GM12878 (cell line): ENCODE measurements at regions not wholly inside any gene's neighbourhood (a gene's known extent, or its start where the extent isn't known, plus 50 kb on each side); places are given as distances from the start of the nearest gene placed in this dataset.

Experiments
- ATAC-seq: fragments of 200-7000 bp; cut with Tn5 transposase; 3 replicates; pipeline ENCODE4 v1.9.1; 2020; ENCODE audit warnings: mild to moderate bottlenecking, moderate library complexity
- BruUV-seq: library from RNA; stranded (reverse); fragments of 400-500 nt; replicated peaks from 2 replicates; lab custom pipeline; 2021; lab: Mats Ljungman, UMichigan
- CTCF ChIA-PET: fragments of 300-600 bp; sonication (Branson Sonifier 250); formaldehyde crosslinking; extraction: SDS; loops from one replicate; lab custom pipeline; 2021; ENCODE audit warnings: inconsistent platforms; lab: Yijun Ruan, JAX
- POLR2A ChIA-PET: fragments of 350-600 bp; formaldehyde crosslinking; extraction: SDS; loops from one replicate; lab custom pipeline; 2021; ENCODE audit warnings: inconsistent platforms; lab: Charles Lee
- RAD21 ChIA-PET: fragments of 300-600 bp; sonication (Branson Sonifier 250); formaldehyde crosslinking; loops from one replicate; lab custom pipeline; 2023; ENCODE audit warnings: antibody characterized with exemption; ENCODE audit not compliant: unreplicated experiment; lab: Charles Lee
- SMC1A ChIA-PET: fragments of 300-600 bp; sonication (Branson Sonifier 250); formaldehyde crosslinking; loops from one replicate; lab custom pipeline; 2023; ENCODE audit not compliant: unreplicated experiment, uncharacterized antibody; lab: Charles Lee
- DNase-seq: peaks from one replicate; pipeline ENCODE4 v3.0.0-alpha.2; 2011; ENCODE audit warnings: low read depth, low spot score
- FAIRE-seq: peaks from 3 replicates; lab custom pipeline; 2011; peaks lifted over from hg19 to GRCh38; lab: Jason Lieb, UNC
- H2AFZ ChIP-seq: 2 replicates; pipeline ENCODE4 v1.6.0; 2011; ENCODE audit warnings: low read depth, low read length, control low read depth; ENCODE audit not compliant: control insufficient read depth
- H3K27ac ChIP-seq: 2 replicates; pipeline ENCODE4 v1.5.1; 2011; ENCODE audit warnings: control low read depth; ENCODE audit not compliant: control insufficient read depth, insufficient read depth
- H3K27me3 ChIP-seq, 2 experiments: replicated peaks in 1 of 2; 2 replicates each; pipeline versions ENCODE4 v1.6.0 to v1.6.1; 2011; ENCODE audit warnings: low read length in 1 of 2; ENCODE audit not compliant: control insufficient read depth in 2 of 2, insufficient read depth in 2 of 2
- H3K36me3 ChIP-seq, 2 experiments: 2 replicates each; pipeline ENCODE4 v1.5.1; 2011; ENCODE audit warnings: low read length in 1 of 2; ENCODE audit not compliant: control insufficient read depth in 2 of 2, insufficient read depth in 2 of 2
- H3K4me1 ChIP-seq: 2 replicates; pipeline ENCODE4 v1.6.1; 2011; ENCODE audit warnings: mild to moderate bottlenecking, low read length, moderate library complexity, mixed read lengths; ENCODE audit not compliant: control insufficient read depth, insufficient read depth
- H3K4me2 ChIP-seq: 2 replicates; pipeline ENCODE4 v1.6.0; 2011; ENCODE audit warnings: control low read depth; ENCODE audit not compliant: control insufficient read depth, insufficient read depth
- H3K4me3 ChIP-seq: fragments of 200-600 bp; sonication (generic); 2 replicates; pipeline ENCODE4 v1.5.1; 2016
- H3K79me2 ChIP-seq: 2 replicates; pipeline ENCODE4 v1.6.0; 2011; ENCODE audit warnings: low read length; ENCODE audit not compliant: control insufficient read depth, insufficient read depth
- H3K9ac ChIP-seq: 2 replicates; pipeline ENCODE4 v1.8.0; 2011; ENCODE audit warnings: low read length, control low read depth, mixed read lengths; ENCODE audit not compliant: control insufficient read depth, insufficient read depth
- H3K9me3 ChIP-seq: replicated peaks from 3 replicates; pipeline ENCODE4 v1.5.1; 2011; ENCODE audit warnings: mild to moderate bottlenecking, low read length; ENCODE audit not compliant: control insufficient read depth, insufficient read depth
- H4K20me1 ChIP-seq: 2 replicates; pipeline ENCODE4 v1.6.0; 2011; ENCODE audit not compliant: control insufficient read depth, insufficient read depth
- ASH2L ChIP-seq: fragments of 300-600, 200-600 bp; sonication (generic); IDR thresholded peaks from 2 replicates; pipeline ENCODE4 v1.6.1; 2017; ENCODE audit warnings: low read depth, mild to moderate bottlenecking, borderline replicate concordance
- ATF3 ChIP-seq: IDR thresholded peaks from 2 replicates; pipeline ENCODE4 v1.6.1; 2011; ENCODE audit warnings: low read depth, mild to moderate bottlenecking, low read length, moderate library complexity, borderline replicate concordance; ENCODE audit errors: extremely low read depth
- CHD4 ChIP-seq: fragments of 200-600 bp; sonication (generic); IDR thresholded peaks from 2 replicates; pipeline ENCODE4 v1.6.1; 2016; ENCODE audit warnings: mild to moderate bottlenecking
- FOS ChIP-seq: IDR thresholded peaks from 3 replicates; pipeline ENCODE4 v1.6.1; 2011; ENCODE audit warnings: borderline replicate concordance; ENCODE audit not compliant: insufficient read length; ENCODE audit errors: extremely low read depth
- NFYB ChIP-seq: IDR thresholded peaks from 2 replicates; pipeline ENCODE4 v1.6.1; 2011; ENCODE audit warnings: low read depth, mild to moderate bottlenecking, low read length, improper control_type of control experiment, moderate library complexity; ENCODE audit not compliant: insufficient read depth
- STAT1 ChIP-seq: fragments of 450-650 bp; conservative IDR thresholded peaks from 2 replicates; pipeline ENCODE4 v1.6.1; 2014; ENCODE audit warnings: antibody characterized with exemption, mild to moderate bottlenecking
- ZNF274 ChIP-seq: IDR thresholded peaks from one replicate; pipeline ENCODE4 v1.8.0; 2011; ENCODE audit not compliant: insufficient read length, insufficient read depth
- ZNF622 ChIP-seq: fragments of 450-650 bp; IDR thresholded peaks from 2 replicates; pipeline ENCODE4 v1.6.1; 2017; ENCODE audit warnings: mild to moderate bottlenecking, inconsistent platforms
- WGBS: methylation state at CpG from one replicate; pipeline ENCODE4 v1.1.6; 2016; ENCODE audit warnings: low lambda C conversion rate; ENCODE audit not compliant: insufficient replicate concordance, insufficient coverage; ENCODE audit errors: missing lambda C conversion rate; 5-methylcytosine and 5-hydroxymethylcytosine counted together
- in situ Hi-C: fragments of 300-500 bp; cut with MboI; formaldehyde crosslinking; loops from 9 replicates; pipeline ENCODE4 v1.14.3; 2018; ENCODE audit warnings: mixed read lengths
- intact Hi-C: fragments of 100-400 bp; cut with micrococcal nuclease; formaldehyde crosslinking; loops from one replicate; pipeline ENCODE4 v1.14.2; 2022; ENCODE audit not compliant: unreplicated experiment
- TF ChIP-seq, protein P1 (sequence below): IDR thresholded peaks from 2 replicates; pipeline ENCODE4 v1.6.1; 2011; ENCODE audit warnings: low read depth, low read length, improper control_type of control experiment, borderline replicate concordance
- TF ChIP-seq, protein P2 (sequence below): IDR thresholded peaks from 2 replicates; pipeline ENCODE4 v1.6.1; 2012; ENCODE audit warnings: mild to moderate bottlenecking, low read depth, low read length

- Histone ChIP-seq H3K27me3 (no peaks in the 10 kb centered on the region; a peak in 1 of 4 replicates), H3K79me2 (no peaks in the 10 kb centered on the region), H3K9ac (no peak overlapping the region), H3K4me3 (no peak overlapping the region), H4K20me1 (no peaks in the 10 kb centered on the region), H3K36me3 (no peaks in the 10 kb centered on the region), H3K9me3 (no peaks in the 10 kb centered on the region; the same call in 2 of the 3 replicates), H3K27ac (no peak overlapping the region), H2AFZ (no peak overlapping the region), H3K4me1 (peaks cover 18% of the 10 kb centered on the region), H3K4me2 (no peak overlapping the region)
- DNase-seq, result no peak
- RAD21 ChIA-PET, result interaction anchor here (0.6 to 1.3 kb wide), 3 partner anchors 8 to 110 kb away, joined by 3 to 6 read pairs (median 4); no protein-coding TSS in a partner anchor
- intact Hi-C loops, result no loop called here
- no peak for FAIRE-seq
- SMC1A ChIA-PET, result interaction anchor here (0.8 to 2.1 kb wide), 2 partner anchors 10 to 58 kb away, joined by 3 to 6 read pairs; no protein-coding TSS in a partner anchor
- WGBS, result 72% methylated on average over 5 of the region's 5 CpGs
- CTCF ChIA-PET, result interaction anchor here (1.0 kb wide), 1 partner anchor 60 kb away, joined by 3 read pairs; no protein-coding TSS in a partner anchor
- in situ Hi-C loops, result loop anchor here (5.0 kb wide), 1 partner anchor 105 kb away; the partner anchor contains the start of gene ARRDC3
- TF ChIP-seq, protein P1, sequence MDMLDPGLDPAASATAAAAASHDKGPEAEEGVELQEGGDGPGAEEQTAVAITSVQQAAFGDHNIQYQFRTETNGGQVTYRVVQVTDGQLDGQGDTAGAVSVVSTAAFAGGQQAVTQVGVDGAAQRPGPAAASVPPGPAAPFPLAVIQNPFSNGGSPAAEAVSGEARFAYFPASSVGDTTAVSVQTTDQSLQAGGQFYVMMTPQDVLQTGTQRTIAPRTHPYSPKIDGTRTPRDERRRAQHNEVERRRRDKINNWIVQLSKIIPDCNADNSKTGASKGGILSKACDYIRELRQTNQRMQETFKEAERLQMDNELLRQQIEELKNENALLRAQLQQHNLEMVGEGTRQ, result no peak
- ATAC-seq, result no peak
- no TSS peak for BruUV-seq
- POLR2A ChIA-PET, result interaction anchor here (0.6 to 1.1 kb wide), 3 partner anchors 104 to 870 kb away, joined by 3 to 4 read pairs (median 3); no protein-coding TSS in a partner anchor
Measured at GRCh38 chr5:91277093-91277626, 106.0 kb downstream of the ARRDC3 start.

GRCh38 chr5:91272858-91273257 lies 110.3 kb downstream of the ARRDC3 start:
- CTCF ChIA-PET, result interaction anchor here (1.3 to 1.5 kb wide), 3 partner anchors 47 to 112 kb away, joined by 3 to 6 read pairs (median 3); partner anchors contain the start of gene ARRDC3
- Histone ChIP-seq H3K27me3 (no peaks in the 10 kb centered on the region; a peak in 2 of 4 replicates), H3K4me2 (peak overlapping the region; percentile 49), H3K36me3 (no peaks in the 10 kb centered on the region), H4K20me1 (no peaks in the 10 kb centered on the region), H3K9me3 (no peaks in the 10 kb centered on the region; the same call in 2 of the 3 replicates), H3K4me1 (peaks cover 13% of the 10 kb centered on the region), H3K9ac (no peak overlapping the region), H3K27ac (no peak overlapping the region), H2AFZ (no peak overlapping the region), H3K4me3 (peak overlapping the region; percentile 32; the same call in 1 of the 2 replicates), H3K79me2 (no peaks in the 10 kb centered on the region)
- WGBS, result 3% methylated on average over 2 of the region's 2 CpGs
- POLR2A ChIA-PET, result interaction anchor here (0.9 to 4.5 kb wide), 3 partner anchors 7 to 109 kb away, joined by 5 to 23 read pairs (median 9); no protein-coding TSS in a partner anchor
- RAD21 ChIA-PET, result interaction anchor here (1.3 to 2.0 kb wide), 3 partner anchors 8 to 111 kb away, joined by 3 to 19 read pairs (median 7); partner anchors contain the start of gene ARRDC3
- SMC1A ChIA-PET, result interaction anchor here (0.6 to 3.4 kb wide), 6 partner anchors 11 to 112 kb away, joined by 3 to 18 read pairs (median 5); partner anchors contain the start of gene ARRDC3
- ATAC-seq, result peak; percentile 88
- in situ Hi-C loops (no loop called here), intact Hi-C loops (loop anchor here (2.0 kb wide), 1 partner anchor 108 kb away; no protein-coding TSS in a partner anchor)
- no TSS peak for BruUV-seq
- FAIRE-seq, result peak; percentile 35
- peak; percentile 84 for DNase-seq
- no peak for TF ChIP-seq CHD4
- no peak for TF ChIP-seq NFYB
- no peak for TF ChIP-seq ZNF622
- no peak for TF ChIP-seq FOS
- TF ChIP-seq STAT1, result no peak
- no peak for TF ChIP-seq ATF3
- TF ChIP-seq ZNF274, result no peak
- no peak for TF ChIP-seq ASH2L
- TF ChIP-seq, protein P2, sequence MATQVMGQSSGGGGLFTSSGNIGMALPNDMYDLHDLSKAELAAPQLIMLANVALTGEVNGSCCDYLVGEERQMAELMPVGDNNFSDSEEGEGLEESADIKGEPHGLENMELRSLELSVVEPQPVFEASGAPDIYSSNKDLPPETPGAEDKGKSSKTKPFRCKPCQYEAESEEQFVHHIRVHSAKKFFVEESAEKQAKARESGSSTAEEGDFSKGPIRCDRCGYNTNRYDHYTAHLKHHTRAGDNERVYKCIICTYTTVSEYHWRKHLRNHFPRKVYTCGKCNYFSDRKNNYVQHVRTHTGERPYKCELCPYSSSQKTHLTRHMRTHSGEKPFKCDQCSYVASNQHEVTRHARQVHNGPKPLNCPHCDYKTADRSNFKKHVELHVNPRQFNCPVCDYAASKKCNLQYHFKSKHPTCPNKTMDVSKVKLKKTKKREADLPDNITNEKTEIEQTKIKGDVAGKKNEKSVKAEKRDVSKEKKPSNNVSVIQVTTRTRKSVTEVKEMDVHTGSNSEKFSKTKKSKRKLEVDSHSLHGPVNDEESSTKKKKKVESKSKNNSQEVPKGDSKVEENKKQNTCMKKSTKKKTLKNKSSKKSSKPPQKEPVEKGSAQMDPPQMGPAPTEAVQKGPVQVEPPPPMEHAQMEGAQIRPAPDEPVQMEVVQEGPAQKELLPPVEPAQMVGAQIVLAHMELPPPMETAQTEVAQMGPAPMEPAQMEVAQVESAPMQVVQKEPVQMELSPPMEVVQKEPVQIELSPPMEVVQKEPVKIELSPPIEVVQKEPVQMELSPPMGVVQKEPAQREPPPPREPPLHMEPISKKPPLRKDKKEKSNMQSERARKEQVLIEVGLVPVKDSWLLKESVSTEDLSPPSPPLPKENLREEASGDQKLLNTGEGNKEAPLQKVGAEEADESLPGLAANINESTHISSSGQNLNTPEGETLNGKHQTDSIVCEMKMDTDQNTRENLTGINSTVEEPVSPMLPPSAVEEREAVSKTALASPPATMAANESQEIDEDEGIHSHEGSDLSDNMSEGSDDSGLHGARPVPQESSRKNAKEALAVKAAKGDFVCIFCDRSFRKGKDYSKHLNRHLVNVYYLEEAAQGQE, result no peak
